Stimulated activated effector memory CD8-positive, alpha-beta T cell treated with anti-CD3 and anti-CD28 coated beads, Interleukin-12 subunit alpha, Interleukin-12 subunit beta, amount 100 ng/mL, for 72 hours (primary cell): ENCODE measurements at regions not wholly inside any gene's neighbourhood (a gene's known extent, or its start where the extent isn't known, plus 50 kb on each side); places are given as distances from the start of the nearest gene placed in this dataset.

Experiments used
- ATAC-seq: fragments of 150-1000 bp; cut with Tn5 transposase; 2 replicates; pipeline ENCODE4 v1.10.0; 2021
- DNase-seq, 2 donors: peaks; one replicate each; pipeline ENCODE4 v3.0.0; 2021 to 2022; ENCODE audit warnings: low spot score in 2 of 2
- H3K27ac Mint-ChIP-seq: one replicate; pipeline ENCODE4 v1.8.0; 2022; ENCODE audit warnings: mild to moderate bottlenecking, mixed read lengths
- H3K36me3 Mint-ChIP-seq: one replicate; pipeline ENCODE4 v1.8.0; 2022; ENCODE audit warnings: mild to moderate bottlenecking, mixed read lengths
- H3K4me1 Mint-ChIP-seq: one replicate; pipeline ENCODE4 v1.8.0; 2022; ENCODE audit warnings: mixed read lengths
- H3K4me3 Mint-ChIP-seq: one replicate; pipeline ENCODE4 v1.8.0; 2022; ENCODE audit warnings: mild to moderate bottlenecking, mixed read lengths
- H3K9me3 Mint-ChIP-seq: one replicate; pipeline ENCODE4 v1.8.0; 2022; ENCODE audit warnings: mixed read lengths

DNA sequence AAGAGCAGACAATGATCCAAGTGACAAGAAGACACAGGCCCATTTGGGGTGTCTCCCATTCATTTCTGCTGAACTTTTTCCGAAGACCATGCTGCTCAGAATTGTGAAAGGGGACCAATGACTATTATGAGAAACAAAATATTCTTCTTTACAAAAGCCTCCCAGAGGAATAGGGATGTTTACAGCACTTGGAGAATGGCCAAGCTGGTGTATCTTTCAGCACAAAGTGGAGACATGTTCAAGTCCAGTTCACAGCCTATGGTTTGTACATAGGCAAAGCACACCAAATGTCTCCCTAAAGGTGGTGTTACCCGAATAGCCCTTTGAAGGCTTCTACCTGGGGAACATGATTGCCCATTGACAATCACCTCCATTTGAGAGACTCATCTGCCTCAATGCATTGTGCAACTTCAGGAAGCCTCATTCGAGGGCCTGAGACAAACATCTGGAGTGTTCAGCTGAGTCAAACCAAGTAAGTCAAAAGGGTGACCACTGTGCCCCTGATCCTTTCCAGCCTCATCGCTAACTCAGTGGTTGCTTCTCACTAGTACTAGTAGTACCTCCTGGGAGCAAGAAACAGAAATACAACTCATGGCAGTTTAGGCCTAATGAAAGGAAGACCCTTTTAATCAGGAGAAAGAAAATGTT is 451.0 kb upstream of the MARCKS start:
- Mint-ChIP-seq H3K4me3 (no peak overlapping the region), H3K36me3 (no peaks in the 10 kb centered on the region), H3K27ac (no peak overlapping the region), H3K4me1 (no peaks in the 10 kb centered on the region), H3K9me3 (peaks cover 3% of the 10 kb centered on the region)
- DNase-seq (no peak), ATAC-seq (no peak)

DNA sequence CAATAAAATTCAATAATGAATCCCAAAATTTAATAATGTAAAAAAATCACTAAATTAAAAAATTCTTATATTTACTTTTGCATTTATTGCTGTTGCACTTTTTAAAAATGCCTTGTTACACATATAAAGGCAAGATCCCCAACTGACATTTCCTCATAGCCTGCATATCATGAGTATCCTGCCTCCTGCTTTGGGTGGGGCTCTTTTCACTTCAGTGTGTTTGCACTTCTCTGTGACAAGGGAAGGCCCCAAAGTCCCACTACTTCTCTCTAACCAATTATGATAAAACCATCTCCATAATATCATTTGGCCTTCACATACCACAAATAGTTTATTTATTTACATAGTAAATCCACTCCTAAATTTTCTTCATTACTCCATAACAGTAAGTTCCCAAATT is 446.1 kb upstream of the MARCKS start:
- ATAC-seq (no peak), DNase-seq (no peak)
- Mint-ChIP-seq H3K27ac (no peak overlapping the region), H3K4me3 (no peak overlapping the region), H3K9me3 (peaks cover 4% of the 10 kb centered on the region), H3K4me1 (no peaks in the 10 kb centered on the region), H3K36me3 (no peaks in the 10 kb centered on the region)

DNA sequence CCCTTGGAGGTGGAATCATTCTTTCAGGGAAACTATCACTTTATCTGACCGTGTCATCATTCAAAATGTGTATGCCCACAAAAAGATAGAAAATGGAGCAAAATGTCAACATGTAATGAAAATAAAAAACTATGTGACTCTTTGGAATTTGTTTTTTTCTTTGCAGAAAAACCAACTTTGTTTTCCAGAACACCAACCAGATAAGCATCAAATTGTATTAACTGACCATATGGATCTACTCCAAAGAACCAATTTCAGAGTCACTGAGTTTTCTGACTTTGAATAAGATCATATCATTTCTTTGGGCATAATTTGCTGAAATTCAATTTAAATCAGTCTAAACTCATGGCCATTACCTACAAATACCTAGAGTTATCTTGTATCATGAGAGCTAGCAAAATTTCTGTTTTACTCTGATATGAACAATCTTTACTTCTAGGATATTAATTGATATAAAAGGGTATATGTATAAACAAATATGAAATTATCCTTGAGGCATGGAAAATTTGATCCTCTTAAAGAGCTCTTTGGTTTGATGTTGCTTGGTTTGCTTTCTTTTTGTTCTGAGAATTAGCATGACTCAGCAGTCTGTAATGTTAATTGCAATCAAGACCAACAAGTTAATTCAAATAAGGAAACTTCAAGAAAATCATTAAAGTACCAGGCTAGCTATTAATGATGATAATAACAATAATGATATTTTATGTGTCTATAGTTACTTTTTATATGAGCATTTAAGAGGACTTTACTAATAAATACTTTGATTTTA is 444.4 kb upstream of the MARCKS start:
- DNase-seq (no peak), ATAC-seq (no peak)
- Mint-ChIP-seq H3K4me1 (no peaks in the 10 kb centered on the region), H3K27ac (no peak overlapping the region), H3K9me3 (peaks cover 4% of the 10 kb centered on the region), H3K36me3 (no peaks in the 10 kb centered on the region), H3K4me3 (no peak overlapping the region)

DNA sequence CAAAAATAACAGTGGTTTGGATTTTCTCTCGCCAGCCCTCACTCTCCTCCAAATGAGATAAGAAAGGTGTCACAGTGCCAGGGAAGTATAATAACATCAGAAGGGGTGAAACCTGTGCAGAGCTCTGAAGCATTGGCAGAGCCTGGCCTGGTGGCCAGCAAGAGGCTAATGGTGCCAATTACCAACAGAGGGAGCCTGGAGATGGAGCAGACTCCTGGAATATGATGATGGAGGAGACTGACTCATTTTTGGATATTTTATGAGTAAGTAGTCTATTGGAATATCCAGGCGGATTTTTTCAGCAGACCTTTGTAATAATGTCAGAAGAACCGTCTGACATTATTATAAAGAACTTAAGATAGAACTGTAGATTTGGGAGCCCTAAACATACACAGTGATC is 442.6 kb upstream of the MARCKS start:
- H3K9me3 Mint-ChIP-seq = peaks cover 4% of the 10 kb centered on the region
- H3K4me1 Mint-ChIP-seq = no peaks in the 10 kb centered on the region
- H3K27ac Mint-ChIP-seq = no peak overlapping the region
- H3K36me3 Mint-ChIP-seq = no peaks in the 10 kb centered on the region
- DNase-seq (no peak), ATAC-seq (no peak)
- H3K4me3 Mint-ChIP-seq = no peak overlapping the region

DNA sequence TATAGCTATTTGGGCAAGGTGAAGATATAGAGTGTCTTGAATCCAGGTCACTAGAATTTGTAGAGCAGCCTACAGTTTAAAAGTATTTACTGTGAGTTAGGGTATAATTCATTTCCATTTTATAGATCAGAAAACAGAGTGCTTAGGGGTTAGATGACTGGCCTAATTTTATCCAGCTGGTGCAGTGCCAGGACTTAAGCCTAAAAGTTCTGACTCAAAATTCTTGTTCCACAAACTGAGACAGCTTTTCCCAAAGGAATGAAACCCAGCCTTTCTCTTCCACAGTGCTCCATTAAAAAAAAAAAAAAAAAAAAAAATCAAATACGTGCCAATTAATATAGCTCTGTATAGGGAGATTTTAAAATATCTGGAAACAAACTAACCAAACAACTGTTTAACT is 441.0 kb upstream of the MARCKS start:
- ATAC-seq (no peak), DNase-seq (no peak)
- Mint-ChIP-seq H3K36me3 (no peaks in the 10 kb centered on the region), H3K27ac (no peak overlapping the region), H3K4me1 (no peaks in the 10 kb centered on the region), H3K4me3 (no peak overlapping the region), H3K9me3 (peaks cover 4% of the 10 kb centered on the region)

DNA sequence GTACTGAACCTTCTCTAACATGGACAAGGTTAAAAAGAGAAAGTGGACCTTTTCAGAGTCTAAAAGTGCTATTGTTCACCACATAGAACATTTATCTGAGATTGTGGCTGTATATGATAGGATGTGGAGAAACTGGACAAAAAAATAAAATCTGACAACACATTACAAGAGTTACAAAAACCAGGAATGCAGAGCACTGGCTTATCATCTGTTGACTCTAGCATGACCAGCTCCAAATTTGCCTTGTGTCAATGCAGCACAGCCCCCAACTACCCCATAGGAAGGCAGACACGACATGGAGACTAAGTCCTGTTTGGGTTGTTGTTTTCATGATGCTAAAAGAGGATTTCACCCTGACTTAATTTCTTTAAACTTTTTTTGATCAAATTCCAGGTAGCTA is 436.9 kb upstream of the MARCKS start:
- DNase-seq = no peak
- no peaks in the 10 kb centered on the region for H3K4me1 Mint-ChIP-seq
- H3K27ac Mint-ChIP-seq = no peak overlapping the region
- no peaks in the 10 kb centered on the region for H3K36me3 Mint-ChIP-seq
- H3K9me3 Mint-ChIP-seq = no peaks in the 10 kb centered on the region
- H3K4me3 Mint-ChIP-seq = no peak overlapping the region
- no peak for ATAC-seq

DNA sequence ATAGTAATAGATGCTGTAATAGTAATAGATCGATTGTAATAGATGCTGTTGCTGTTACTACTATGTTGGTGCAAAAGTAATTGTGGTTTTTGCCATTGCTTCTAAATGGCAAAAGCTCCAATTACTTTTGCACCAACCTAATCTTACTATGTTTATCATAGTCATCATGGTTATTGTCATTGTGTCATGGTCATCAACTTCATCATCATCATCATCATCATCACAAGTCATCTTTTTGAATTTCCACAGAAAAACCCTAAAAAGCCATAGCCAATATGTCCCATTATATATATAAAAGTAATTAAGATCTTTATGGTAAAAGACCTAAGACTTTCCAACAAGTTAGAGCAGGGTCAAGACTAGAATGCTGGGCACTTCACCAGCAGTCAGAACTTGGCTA is 435.1 kb upstream of the MARCKS start:
- no peak overlapping the region for H3K27ac Mint-ChIP-seq
- H3K36me3 Mint-ChIP-seq = no peaks in the 10 kb centered on the region
- ATAC-seq (no peak), DNase-seq (no peak)
- H3K4me1 Mint-ChIP-seq = no peaks in the 10 kb centered on the region
- H3K4me3 Mint-ChIP-seq = no peak overlapping the region
- H3K9me3 Mint-ChIP-seq = no peaks in the 10 kb centered on the region

DNA sequence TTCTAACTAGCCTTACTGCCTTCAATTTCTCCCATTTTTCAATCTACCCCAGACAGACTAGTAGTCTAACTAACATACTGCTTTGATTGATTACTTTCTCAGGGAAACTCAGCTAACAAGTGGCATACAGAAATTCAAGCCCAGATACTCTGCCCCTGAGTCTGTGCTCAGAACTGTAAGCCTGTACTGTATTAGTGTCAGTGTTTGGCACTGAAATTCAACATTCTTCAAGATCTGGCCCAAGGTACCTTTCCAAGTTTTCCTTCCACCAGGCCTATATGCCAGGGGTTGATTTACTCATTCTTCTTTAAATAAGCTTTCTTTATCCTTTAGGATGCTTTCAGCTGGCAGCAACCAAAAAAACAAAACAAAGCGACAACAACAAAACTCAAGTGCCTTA is 433.2 kb upstream of the MARCKS start:
- H3K9me3 Mint-ChIP-seq = peaks cover 2% of the 10 kb centered on the region
- no peaks in the 10 kb centered on the region for H3K4me1 Mint-ChIP-seq
- ATAC-seq = no peak
- no peak overlapping the region for H3K4me3 Mint-ChIP-seq
- H3K36me3 Mint-ChIP-seq = no peaks in the 10 kb centered on the region
- no peak for DNase-seq
- H3K27ac Mint-ChIP-seq = no peak overlapping the region

DNA sequence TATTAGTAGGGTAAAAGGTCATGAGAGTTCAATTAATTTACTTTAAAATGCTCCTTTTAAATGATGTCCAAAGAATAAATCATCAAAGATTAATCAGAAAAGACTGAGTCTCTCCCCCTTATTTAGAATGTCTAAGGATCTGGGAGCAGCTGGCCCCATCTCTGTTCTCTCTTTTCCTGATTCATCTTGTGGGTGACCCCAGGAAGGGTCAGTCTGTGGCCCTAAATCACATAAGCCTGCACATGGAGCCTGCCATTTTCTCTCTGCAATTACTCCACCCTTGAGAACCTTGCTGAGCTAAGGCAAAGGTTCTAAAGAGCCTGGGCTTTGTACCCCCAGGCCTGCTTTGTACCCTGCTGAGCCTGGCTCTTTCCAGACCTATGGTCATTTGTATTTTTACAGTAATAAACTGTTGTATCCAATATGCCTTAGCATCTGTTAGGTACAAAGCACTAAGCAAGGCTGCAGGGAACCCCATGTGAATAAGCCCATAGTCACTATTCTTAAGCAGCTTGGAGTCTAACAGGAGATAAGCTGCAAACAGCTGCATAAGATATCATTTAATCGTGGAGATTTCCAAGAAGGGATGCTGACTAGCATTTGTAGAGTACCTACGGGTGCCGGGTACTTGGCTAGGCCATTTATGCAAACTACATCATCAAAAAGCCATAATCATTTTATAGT is 431.0 kb upstream of the MARCKS start:
- Mint-ChIP-seq H3K36me3 (no peaks in the 10 kb centered on the region), H3K4me1 (no peaks in the 10 kb centered on the region), H3K9me3 (peaks cover 5% of the 10 kb centered on the region), H3K4me3 (no peak overlapping the region), H3K27ac (no peak overlapping the region)
- no peak for DNase-seq
- ATAC-seq = no peak

DNA sequence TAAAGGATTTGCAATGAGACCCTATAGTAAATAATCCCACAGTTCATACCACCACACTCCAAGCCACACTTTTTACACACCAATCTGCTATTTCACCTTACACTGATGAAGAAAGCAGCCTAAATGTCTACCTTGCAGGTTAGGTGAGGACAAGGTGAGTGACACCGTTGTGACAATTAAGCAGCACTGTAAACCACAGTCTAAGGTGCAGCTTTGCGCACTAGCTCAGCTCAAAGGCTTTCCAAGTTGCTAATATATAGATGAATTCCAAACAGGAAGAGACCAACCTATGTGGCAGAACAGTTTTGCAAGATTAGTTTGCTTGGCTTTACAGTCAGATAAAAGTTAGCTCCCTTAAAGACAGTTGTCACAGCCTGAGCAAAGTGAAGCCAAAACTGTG is 429.5 kb upstream of the MARCKS start:
- no peak overlapping the region for H3K4me3 Mint-ChIP-seq
- H3K27ac Mint-ChIP-seq = no peak overlapping the region
- no peaks in the 10 kb centered on the region for H3K4me1 Mint-ChIP-seq
- DNase-seq (no peak), ATAC-seq (no peak)
- peaks cover 5% of the 10 kb centered on the region for H3K9me3 Mint-ChIP-seq
- no peaks in the 10 kb centered on the region for H3K36me3 Mint-ChIP-seq

DNA sequence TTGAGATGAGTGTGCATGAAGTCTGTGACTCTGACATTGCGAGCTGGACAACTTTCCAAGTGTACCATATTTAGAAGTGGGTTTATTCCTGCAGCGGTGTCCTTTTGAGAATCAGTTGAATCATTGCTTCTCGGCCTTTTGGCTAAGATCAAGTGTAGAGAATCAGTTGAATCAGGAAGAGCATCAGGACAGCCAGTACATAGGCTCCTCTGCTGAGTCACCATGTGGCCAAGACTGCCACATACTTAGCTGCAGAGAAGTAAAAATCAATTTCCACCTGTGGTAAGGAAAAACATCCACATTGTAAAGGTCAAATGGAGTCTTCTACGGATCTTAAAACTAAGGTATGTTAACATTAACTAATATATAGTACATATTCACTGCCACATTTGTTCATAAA is 428.4 kb upstream of the MARCKS start:
- no peak for ATAC-seq
- no peak overlapping the region for H3K27ac Mint-ChIP-seq
- no peaks in the 10 kb centered on the region for H3K4me1 Mint-ChIP-seq
- H3K4me3 Mint-ChIP-seq = no peak overlapping the region
- H3K36me3 Mint-ChIP-seq = no peaks in the 10 kb centered on the region
- no peak for DNase-seq
- peaks cover 5% of the 10 kb centered on the region for H3K9me3 Mint-ChIP-seq

DNA sequence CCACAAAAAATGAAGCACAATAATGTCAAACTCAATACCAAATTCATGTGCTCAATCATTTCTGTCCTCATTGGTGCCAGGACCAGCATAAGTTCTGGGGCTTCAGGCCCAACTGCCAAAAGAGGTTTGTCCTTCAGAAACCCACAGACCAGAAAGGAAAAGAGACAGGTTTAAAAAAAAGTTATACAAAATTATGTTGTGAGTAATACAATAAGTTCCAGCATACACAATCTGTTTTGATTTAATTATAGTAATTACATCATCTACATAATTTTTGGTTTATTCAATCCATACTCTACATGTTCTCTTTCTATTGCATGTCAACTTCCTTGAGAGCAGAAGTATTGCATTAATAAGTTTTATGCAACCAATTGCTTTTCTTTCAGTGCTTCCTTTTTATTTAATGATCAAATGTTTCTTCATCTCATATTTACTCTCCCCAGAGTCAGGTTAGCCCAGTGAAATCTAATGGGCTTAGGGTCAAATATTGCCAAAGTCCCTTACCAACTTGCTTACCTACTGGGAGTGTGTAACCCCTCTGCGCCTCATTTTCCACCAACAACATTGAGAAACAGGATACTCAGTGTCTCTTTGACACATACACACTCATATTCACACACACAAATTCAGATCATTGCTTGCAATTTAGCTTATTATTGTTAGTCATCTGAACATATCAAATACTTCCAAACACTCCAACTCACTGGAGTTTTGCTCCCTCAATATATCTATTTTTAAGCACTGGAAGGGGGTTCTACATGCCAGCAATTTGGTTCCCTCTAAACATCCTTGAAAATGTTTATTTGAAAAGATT is 424.4 kb upstream of the MARCKS start:
- H3K36me3 Mint-ChIP-seq = no peaks in the 10 kb centered on the region
- no peak for ATAC-seq
- H3K4me1 Mint-ChIP-seq = no peaks in the 10 kb centered on the region
- no peak overlapping the region for H3K27ac Mint-ChIP-seq
- DNase-seq = no peak
- no peak overlapping the region for H3K4me3 Mint-ChIP-seq
- H3K9me3 Mint-ChIP-seq = peaks cover 4% of the 10 kb centered on the region

DNA sequence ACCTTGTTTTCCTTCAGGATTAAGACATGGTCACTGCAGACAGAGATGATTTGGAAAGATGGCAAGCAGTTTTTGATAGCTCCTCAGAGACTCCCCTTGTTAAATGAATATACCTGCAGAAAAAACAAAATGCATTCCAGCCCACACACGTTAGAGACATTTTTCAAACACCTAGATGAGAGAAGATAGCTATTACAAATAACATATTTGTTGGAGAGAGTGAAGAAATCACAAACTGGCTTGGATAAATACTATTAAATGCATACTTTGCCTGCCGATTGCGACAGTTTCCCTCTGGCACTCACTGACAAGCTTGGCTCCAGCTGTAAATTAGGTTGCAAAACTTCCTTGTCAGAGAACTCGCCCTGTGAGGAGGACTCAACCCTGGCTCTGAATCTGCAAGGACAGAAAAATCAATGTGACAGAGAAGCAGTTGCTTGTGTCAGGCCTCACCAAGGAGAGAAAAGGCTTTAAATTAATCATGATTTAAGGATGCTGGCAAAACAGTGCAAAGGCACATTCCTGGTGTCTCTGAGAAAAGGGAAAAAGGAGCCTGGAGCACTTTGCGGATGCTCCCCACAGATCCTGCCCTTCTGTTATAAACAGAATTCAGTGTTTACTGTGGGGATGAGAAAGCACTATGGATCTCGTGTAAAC is 423.7 kb upstream of the MARCKS start:
- H3K9me3 Mint-ChIP-seq = peaks cover 3% of the 10 kb centered on the region
- H3K4me3 Mint-ChIP-seq = no peak overlapping the region
- H3K36me3 Mint-ChIP-seq = no peaks in the 10 kb centered on the region
- no peak for ATAC-seq
- H3K4me1 Mint-ChIP-seq = no peaks in the 10 kb centered on the region
- H3K27ac Mint-ChIP-seq = no peak overlapping the region
- no peak for DNase-seq

DNA sequence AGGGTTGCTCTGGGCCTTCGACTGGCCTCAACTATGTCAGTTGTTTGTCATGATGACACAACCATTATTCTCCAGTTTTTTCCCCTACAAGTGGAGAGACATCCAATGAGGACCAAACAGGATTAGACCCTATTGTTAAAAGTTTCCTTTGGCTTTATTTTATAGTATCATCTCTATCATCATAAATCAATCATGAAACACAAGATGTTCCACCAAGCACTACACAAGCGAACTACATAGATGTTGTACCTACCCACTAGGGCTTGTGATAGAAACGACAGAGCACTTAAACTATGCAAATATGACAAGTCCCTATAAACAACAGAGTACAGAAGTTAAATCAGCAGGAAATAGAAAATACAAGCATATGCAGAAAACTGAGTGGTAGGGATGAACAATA is 422.5 kb upstream of the MARCKS start:
- peaks cover under 1% of the 10 kb centered on the region for H3K9me3 Mint-ChIP-seq
- no peaks in the 10 kb centered on the region for H3K4me1 Mint-ChIP-seq
- no peak for ATAC-seq
- DNase-seq = no peak
- no peak overlapping the region for H3K27ac Mint-ChIP-seq
- H3K36me3 Mint-ChIP-seq = no peaks in the 10 kb centered on the region
- no peak overlapping the region for H3K4me3 Mint-ChIP-seq

DNA sequence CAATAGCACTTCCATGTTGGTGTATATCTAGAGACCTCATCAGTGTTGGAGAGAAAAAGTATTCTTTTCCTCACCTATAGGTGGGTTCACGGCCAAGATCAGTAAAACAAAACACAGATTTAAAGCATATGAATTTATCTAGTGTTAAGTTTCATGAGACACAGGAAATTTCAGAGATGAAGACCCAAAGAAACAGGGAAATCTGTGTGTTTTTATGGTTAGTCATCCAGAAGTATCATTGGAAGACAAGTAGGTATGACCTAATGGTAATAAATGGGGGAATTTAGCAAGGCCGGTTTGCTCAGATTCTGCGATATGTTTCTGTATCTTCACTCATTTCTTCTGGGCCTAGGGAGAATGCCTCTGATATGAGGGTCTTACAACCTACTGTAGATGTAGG is 419.6 kb upstream of the MARCKS start:
- no peaks in the 10 kb centered on the region for H3K4me1 Mint-ChIP-seq
- DNase-seq = no peak
- H3K9me3 Mint-ChIP-seq = peaks cover 3% of the 10 kb centered on the region
- no peak overlapping the region for H3K4me3 Mint-ChIP-seq
- no peak overlapping the region for H3K27ac Mint-ChIP-seq
- no peak for ATAC-seq
- no peaks in the 10 kb centered on the region for H3K36me3 Mint-ChIP-seq
